Inflammatory macrophage (primary cell): ENCODE measurements at regions not wholly inside any gene's neighbourhood (a gene's known extent, or its start where the extent isn't known, plus 50 kb on each side); places are given as distances from the start of the nearest gene placed in this dataset.
A peak's percentile ranks its signal among the peaks of the same experiment; 100 is the strongest.

ENCODE experiments used
- DNase-seq, 2 donors: peaks; one replicate each; pipeline ENCODE4 v3.0.0-alpha.2; 2020 to 2022

DNA sequence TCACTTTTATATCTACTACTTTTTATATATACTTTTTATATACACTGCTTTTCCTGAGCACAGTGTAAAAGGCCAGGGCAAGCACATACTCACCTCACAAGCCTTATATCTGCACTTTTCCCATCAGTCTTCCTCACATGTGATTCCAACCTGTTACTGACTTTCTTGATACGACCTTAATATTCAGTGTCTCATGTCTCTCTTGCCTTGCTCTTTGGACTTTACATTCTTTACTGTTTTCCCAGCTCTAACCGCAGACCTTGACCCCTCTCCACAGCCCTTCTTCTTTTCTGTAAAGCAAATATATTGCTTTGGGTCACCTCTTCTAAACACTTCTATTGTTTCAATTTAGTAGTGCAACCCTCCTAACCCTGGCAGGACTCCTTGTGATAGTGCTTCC, 353.1 kb upstream of the ANO5 start:
- no peak for DNase-seq

DNA sequence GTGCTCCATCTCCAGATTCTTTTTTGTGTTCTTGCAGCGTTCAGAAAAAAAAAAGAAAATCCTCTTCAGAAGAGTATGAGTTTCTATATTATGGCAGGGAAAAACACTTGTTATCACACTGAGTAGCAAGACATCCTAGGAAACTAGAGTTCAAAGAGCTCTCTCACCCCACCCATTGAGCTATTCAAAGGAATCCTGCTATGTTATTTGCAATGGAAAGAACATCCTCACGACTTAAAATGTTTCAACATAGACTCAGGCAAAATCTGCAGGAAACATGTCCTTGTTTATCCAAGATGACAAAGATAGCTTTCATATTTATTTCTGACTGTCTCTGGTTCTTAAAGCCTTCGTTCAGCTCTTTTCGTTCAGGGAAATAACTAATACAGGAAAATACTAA, 331.6 kb upstream of the ANO5 start:
- DNase-seq: no peak

DNA sequence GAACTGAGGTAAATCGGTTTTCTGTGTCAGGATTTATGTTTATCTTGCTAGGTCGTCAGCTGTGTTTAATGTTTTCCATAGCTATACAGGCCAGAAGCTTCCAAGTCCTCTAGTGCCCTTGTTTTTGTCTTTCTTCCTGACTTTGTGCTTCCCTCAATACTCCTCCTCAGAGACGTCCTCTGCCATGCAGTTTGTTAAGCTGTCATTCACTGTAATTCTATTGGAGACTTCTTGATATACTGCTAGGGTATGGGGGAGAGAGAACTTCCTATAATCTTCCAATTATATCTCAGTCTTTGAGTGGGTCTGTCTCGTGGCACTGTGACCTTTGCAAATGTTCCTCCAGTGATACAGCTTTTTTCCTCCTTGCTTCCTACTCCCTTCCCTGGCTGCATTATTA, 327.3 kb upstream of the ANO5 start:
- DNase-seq: no peak

DNA sequence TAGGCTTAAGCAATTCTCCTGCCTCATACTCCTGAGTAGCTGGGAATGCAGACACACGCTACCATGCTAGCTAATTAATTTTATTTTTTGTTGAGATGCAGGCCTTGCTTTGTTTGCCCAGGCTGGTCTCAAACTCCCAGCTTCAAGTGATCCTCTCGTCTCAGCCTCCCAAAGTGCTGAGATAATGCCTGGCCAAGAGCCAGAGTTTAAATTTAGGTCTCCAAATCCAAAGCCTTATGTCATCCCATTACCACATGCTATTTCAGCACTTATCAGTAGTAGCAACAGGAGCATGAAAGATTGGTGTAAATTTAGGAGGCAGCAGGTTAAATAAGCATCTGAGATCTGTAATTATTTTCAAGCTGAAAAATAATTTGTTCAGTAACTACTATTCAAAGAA, 326.1 kb upstream of the ANO5 start:
- DNase-seq: no peak

DNA sequence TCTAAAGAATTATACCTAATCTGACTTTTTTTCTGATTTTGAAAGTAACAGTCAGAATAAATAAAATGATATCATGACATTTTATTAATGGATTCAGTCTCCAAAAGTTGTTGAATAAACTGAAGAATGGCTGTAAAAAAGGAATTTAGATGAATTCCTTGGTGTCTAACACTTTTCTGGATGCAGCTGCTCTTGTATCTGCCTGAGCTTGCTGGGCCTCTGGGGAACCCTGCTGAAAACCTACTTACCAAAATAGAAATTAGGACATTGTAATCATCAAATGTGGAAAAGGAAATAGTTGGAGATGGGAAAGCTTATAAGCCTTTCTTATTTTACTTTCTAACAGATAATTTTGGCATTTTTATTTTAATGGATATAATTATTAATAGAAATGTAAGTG, 315.7 kb upstream of the ANO5 start:
- no peak for DNase-seq

DNA sequence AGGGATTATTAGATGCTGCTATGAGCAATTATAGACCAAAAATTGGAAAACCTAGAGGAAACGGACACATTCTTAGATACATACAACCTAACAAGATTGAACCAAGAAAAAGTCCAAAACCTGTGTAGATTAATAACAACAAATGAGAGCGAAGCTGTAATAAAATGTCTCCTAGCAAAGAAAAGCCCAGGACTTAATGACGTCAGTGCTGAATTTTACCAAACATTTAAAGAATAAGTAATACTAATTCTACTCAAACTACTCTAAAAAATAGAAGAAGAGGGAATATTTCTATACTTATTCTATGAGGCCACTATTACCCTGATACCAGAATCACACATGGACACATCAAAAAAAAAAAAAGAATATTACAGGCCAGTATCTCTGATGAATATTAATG, 309.5 kb upstream of the ANO5 start:
- DNase-seq: no peak

DNA sequence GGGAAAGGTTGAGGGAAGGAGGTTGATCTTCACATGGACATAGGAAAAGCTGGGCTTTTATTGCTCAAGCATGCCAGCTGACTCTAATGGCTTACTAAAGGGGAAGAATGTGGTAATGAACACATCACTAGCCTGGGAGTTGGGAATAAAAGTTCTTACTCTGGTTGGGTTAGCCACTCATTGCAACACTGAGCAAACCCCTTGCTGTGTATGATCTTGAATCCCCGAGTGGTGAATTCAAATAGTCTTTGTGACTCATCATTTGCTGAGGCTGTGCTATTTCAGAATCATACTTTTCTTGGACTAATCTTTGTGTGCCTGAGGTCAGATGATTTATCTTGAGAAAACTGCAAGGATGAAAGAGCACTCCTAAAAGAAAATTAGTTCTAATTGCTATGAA, 304.1 kb upstream of the ANO5 start:
- peak; percentile 83 to 93 for DNase-seq

DNA sequence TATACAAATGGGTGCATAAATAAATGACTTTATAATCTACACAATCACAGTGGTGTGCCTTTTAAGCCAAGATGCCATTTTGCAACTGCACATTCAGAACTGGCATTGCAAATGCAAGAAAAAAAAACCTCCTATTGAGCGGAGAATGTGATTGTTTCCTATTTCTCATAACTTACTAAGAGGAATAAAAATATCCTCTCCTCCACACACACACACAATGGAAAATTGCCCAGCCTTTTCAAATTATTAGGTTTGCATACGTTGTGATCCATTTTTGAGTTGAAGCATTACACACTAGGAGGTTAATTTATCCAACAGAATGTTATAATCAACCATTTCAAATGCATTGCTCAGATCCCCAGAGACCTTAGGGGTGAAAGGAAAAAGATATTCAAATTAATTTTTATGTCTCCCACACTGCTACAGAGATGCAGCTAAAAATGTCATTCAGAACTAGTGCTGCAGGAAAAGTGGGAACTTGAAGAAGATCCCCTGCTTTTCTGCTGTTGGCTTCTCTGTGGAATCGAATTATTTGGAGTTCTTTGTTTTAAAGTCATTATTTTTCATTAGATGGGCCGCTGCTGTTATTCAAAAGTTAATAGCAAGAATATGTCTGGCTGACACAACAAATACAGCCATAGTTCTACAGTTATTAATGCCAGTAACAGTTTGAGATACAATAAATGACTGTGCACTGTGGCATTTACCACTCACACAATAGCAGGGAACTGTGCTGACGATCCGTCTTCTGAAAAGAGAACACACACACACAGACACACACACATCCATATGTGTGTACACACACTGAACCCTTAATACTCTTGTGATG, 299.9 kb upstream of the ANO5 start:
- no peak for DNase-seq

DNA sequence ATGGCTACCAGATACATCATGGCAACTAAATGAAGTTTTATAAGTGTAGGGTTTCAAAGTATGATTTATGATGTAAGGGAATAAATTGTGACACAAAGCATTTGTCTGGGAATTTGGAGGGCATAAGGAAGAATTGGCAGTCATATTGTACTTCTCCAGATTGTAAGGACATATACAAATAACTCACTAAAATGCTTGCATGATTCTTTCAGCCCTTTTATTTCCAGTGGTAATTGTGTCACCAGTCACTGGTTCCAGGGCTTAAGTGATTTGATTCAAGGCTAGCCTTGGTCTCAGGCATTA, 299.4 kb upstream of the ANO5 start:
- no peak for DNase-seq

DNA sequence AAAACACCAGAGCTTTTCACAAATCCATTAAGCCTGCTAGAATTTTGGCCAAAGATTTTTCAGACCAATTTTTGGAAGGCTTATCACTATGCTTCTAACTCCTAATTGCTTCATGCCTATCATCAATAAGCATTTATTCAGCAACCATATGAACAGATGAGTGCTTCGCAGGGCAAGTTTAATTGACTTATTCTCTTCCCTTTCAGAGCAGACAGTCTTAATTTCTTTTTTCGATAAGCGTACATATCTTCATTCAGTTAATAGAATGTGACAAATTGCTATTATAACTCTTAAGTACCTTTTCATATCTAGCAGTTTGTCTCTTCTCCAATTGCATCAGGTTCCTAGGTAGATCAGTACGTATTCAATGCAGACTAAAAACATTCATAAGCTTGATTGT, 298.4 kb upstream of the ANO5 start:
- DNase-seq: no peak

DNA sequence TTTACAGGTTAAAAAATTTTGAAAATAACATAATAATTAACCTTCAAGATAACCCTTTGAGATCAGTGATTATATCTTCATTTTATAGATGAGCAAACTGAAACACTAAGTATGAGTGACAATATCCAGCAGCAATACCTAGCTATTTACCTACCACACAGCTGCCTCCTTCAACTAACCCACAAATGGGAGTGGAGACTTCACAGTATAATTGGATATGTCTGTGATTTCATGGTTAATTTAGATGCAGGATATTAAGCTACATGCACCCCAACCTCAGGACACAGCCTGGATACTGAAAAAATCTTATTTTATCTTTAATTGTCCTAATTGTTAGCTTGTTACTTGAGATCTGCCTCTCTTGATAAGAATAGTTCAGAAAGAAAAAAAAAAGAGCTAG, 297.2 kb upstream of the ANO5 start:
- DNase-seq: no peak

DNA sequence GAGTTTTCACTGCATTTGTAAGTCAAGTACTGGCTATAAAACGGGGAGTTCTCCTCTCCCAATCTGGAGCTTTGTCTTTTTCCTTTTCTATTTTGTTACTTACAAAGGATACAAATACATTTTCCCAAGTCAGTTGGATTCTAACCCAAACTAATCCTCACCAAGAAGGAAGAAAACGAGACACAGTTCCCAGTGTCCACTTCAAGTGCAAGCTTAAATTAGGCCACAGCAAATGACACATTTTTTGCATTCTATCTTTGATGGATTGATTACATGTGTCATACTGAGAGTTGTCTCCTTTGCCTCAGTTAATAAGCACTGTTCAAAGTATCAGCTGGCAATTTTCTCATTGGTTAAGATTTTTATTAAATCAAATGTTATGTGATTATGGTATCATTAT, 296.7 kb upstream of the ANO5 start:
- DNase-seq: no peak

DNA sequence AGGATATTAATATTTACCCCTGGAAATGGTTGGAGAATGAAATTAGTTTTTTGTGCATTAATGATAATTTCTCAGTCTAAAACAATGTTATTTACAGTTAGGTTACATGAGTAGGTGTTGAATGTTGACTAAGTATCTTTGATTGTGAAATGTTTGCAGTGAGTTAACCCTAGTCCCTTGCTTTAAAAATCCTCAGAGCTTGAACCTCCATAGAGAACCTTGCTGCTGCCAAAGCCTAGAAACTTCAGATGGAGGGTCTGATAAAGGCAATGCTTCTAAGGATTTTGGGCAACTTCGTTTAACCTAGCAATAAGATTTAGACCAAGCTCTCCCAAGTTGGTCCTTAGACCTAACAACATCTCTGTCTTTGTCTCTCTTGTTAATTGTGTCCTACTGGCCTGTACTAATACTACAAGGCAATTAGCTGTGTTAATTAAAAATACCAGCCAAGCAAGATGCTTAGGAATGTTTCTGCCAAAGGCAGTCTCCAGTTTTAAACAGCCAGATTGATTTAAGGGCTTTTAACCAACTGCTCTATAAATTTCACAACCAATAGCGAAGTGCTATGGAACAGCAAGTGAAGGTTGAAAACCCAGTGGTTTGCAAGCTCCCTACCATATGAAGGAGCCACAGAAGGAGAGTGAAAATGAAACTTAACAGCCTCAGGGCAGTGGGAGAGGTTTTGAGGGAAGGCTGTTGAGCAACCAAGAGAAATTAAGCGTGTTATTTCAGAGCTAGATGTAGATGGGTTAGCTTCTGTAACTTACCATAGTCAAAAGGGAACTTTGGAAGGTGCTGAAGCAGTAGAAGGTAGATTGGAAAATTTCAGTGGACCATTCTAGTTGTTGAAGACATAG, 295.9 kb upstream of the ANO5 start:
- DNase-seq: peak; percentile 59 to 71

DNA sequence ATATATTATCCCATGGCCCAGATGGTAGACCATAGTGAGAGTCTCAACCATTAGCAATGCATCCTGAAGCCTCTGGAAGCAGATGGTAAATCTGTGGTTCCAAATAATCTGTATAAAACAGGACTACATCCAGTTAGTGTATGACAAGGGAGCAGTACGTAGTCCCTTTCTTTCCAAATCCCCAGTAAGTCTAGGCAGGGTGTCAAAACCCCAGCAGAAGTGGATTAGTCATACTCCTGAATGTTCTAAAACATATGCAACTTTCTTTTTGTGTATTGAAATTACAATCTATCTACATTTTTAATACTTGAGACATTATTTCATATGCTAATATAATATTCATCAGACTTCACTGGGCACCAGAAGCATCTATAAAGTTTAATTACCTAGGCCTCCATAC, 295.1 kb upstream of the ANO5 start:
- peak; percentile 19 to 47 for DNase-seq

DNA sequence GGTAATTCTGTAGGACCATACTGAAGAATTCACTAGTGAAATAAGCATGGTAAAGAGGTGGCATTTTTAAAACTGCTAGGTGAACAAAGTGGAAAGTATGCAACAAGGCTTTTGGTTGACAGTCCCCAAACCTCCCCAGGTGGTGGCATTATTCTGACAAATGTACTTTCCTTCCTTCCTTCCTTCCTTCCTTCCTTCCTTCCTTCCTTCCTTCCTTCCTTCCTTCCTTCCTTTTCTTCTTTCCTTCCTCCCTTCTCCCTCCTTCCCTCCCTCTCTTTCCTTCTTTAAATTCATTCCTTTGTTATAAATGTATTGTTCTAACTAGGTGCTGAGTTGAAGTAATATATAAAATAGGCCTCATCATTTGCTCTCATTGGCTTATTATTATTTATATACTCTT, 284.7 kb upstream of the ANO5 start:
- DNase-seq: no peak

DNA sequence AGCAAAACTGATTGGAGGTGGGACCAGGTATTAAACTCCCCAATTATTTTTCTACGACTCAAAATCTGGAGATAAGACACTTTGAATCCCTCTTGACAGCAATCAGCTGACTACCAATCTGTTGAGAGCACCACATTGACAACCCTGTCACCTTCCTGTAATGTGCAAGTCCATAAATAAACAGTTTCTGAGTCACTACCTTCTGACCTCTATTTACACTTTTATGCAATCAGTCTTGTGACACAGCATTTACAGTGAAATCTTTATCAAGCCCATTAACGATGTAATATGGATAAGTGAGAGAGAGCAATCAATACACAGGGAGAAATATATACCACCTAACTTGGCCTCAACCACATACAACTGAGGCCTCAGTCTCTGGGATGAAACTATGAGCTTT, 283.7 kb upstream of the ANO5 start:
- peak; percentile 67 to 76 for DNase-seq

DNA sequence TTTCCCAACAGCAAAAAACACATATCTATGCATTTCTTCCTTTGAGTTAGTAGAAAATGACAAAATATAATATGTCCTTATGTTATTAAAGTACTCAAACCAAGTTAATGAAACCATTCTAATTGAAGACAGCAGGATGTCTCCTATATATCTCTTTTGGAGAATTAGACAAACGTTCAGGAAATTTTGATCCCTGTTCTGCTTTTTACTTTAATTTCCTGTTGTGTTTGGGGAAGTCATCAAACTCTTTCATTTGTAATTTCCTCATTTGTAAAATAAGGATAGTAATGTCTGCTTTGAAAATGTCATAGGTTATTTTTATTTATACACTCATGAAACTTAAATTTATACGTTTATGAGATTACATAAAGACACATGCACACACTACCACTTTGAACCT, 281.8 kb upstream of the ANO5 start:
- DNase-seq: peak; percentile 31 to 57

DNA sequence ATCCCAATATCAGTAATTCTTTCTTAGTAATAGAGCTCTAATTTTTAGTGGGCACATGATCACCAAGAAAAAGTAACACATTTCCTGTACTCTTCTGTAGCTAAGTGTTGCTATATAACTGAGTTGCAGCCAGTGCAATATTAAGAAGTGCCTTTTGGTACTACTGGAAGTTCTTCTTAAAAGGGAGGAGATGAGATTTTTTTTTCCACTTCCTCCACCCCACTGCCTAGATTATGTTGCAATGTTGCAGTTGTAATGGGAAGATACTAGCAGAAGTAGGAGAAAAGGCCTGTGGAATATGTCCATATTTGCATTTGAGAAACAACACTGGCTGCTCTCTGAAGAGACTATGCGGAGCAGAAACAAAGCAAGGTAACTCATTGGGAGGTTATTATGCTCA, 280.6 kb upstream of the ANO5 start:
- DNase-seq: peak; percentile 81 to 84

DNA sequence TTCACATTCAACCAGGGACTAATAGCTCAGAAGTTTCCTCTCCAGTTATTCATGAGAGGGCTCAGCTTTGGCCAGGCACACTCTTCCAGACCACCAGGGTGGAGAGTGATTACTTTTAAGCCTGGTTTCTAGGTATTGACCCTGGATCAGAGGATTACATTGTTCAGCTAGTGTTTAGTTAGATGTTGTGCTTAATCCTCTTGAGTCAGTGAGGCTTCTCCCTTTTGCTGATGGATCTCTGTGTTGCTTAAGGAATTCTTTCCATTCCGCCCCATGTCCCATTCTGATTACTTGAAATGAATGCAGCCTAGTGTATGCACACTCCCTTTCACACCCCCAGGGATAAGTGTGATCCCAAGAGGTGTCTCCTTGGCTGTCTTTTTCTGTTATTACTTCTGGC, 271.7 kb upstream of the ANO5 start:
- no peak for DNase-seq

DNA sequence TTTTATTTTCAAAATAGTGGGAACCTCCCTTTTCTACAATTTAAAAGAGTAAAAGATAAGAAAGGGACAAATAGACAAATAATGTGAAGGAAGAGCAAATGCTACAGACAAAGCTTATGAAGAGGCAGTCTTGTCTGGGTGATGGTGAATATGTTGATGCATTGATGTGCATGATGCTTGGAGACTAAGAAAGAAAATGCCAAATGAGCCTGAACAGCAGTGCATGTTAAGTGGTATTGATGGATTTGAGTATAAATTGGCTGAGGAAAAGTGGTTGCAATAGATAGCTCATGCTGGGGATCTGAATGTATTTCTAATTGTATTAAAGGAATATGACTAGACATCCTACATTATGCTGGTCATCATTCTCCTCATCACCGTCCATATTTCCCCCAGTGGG, 268.6 kb upstream of the ANO5 start:
- no peak for DNase-seq

DNA sequence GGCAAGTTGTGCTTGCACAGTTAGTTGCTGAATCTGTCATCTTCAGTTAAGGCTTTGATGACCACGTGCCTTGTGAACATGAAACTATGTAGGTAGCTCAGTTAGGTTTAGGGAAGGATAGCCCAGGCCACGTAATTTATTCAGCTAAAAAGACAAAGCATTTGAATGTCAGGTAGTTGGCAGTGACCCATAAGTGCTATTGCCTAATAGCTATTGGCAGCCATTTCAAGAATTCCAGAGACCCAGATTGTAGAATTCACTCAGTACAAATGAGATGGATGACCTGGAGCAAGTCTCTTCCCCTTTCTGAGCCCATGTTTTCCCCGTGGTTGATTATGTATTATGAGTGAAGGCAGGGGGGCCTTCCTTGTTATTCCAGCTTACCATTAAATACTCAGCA, 265.3 kb upstream of the ANO5 start:
- DNase-seq: no peak

DNA sequence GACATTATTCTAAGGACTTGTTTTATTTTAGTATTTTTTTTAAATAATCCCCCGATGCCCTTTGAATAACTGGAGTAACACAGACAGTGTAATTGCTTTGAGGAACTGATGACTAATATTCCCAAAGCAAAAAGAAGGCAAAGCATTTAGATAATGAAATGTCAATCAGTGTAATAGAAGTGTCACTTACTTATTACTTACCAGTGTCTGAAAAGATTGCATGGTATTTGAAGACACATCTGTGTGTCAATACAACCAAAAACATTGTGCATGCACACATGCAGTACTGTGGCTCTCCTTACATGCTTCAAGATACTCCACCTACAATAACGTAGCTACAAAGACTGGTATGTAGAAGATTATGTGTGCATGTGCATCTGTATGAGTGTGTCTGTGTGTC, 264.0 kb upstream of the ANO5 start:
- DNase-seq: no peak

DNA sequence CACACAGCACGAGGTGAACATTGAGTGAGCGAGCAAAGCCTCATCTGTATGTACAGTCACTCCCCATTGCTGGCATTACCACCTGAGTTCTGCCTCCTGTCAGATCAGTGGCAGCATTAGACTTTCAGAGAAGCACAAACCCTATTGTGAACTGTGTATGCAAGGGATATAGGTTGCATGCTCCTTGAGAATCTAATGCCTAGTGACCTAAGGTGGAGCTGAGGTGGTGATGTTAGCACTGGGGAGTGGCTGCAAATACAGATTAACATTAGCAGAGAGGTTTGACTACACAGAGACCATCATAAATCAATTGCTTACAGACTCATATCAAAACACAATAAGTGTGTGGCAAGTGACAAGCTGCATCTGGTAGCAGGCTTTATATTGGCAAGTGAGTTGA, 262.5 kb upstream of the ANO5 start:
- DNase-seq: no peak

DNA sequence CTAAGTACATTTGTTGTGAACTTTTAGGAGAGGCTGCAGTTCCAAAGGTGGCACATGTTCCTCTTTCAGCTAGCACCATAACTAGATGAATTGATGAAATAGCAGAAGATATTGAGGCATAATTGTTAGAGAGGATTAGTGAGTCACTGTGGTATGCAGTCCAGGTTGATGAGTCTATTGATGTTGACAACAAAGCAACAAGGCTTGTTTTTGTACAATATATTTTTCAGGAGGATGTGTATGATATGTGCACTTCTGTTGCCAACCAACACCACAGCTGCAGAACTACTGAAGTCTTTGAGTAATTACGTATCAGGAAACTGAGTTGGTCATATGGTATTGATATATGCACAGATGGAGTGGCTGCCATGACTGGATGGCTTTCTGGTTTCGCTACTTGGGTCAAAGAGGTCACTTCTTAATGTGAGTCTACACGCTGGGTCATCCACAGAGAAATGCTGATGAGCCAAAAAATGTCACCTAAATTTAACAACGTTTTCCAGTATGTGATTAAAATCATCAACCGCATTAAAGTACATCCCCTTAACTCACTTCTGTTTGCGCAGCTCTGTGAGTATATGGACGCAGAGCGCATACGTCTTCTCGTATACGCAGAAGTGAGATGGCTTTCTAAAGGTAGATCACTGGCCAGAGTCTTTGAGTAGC, 261.3 kb upstream of the ANO5 start:
- no peak for DNase-seq
